HK-2 (cell line): ENCODE measurements at regions not wholly inside any gene's neighbourhood (a gene's known extent, or its start where the extent isn't known, plus 50 kb on each side); places are given as distances from the start of the nearest gene placed in this dataset.
"Not testable (repeated sequence)": the region's sequence is repeated elsewhere in the genome, so short reads cannot be mapped to it uniquely, and the experiment has no call there.

ENCODE experiments used
- DNase-seq: peaks from one replicate; pipeline ENCODE4 v3.0.0-alpha.2; 2018; ENCODE audit not compliant: unreplicated experiment

DNA sequence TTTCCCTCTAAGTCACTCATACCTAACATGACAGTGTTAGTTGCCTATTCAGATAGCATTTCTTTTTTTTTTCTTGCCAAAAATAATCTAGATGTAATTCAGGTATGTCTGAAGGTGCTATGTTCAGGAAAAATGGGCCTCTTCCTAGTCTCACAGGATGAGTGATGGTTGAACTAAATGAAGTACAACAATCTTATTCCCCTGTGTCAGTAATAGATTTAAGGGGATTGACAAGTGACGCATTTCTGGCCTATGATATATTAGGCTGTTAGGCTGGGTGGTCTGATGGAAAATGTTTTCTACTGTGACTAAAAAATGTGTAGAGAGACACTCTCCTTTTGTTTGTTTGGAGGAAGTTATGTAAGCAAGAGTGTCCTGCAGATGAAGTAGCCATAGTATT lies 878.7 kb upstream of the SLITRK1 start:
- no peak for DNase-seq

DNA sequence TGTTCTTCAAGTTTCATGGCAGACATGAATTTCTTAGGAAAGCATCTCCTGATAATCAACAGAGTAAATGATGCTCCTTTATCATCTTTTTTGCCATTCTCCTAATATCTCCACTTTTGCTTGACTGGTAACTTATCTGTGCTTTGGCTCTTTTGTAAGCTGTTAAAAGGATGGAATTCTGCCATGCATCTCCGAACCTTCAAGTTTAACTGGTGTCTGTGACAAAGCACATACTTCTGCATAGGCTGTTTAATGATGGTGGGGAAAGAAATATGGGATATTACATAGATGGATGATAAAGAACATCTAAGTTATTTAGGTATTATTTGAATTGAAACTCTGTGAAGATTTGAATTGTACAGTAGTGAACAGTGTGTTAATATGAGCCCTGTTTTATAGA lies 866.9 kb upstream of the SLITRK1 start:
- DNase-seq, result no peak

DNA sequence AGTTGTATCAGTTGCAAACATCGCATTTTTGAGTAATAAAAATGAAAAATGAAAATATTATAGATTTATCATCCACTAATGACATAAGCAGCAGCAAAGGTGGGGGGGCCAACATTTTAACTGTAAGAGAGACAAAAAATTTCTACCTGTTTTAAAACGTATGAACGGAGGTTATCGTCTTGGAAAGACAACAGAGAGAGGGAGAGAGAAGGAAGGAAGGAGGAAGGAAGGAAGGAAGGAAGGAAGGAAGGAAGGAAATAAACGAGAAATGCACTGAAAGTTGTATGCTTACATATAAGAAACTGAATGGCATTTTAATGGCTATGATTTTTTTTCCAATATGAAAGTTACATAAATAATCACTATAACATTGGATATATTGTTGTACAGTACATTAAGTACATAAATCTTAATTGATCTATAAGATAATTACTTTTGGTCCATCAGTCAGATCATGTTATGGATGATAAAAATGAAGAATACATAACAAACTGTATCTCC lies 862.8 kb upstream of the SLITRK1 start:
- DNase-seq, result no peak

DNA sequence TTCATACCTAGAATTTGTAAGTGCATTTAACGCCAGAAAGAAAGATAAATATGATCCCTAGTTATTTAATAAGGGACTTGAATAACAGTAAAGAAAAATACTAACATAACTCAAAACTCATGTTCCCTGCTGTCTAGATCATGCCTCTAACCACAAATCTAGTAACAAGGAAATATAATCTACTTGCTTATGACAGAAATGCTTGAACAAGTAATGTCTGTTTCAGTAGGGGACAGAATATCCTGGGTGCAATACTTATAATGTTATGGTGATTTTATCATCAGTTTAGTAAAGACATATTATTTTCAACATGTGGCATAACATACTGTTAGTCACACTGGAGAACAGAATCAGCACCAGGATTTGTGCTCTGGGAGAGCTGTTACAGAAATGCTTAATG lies 861.9 kb upstream of the SLITRK1 start:
- DNase-seq, result no peak

DNA sequence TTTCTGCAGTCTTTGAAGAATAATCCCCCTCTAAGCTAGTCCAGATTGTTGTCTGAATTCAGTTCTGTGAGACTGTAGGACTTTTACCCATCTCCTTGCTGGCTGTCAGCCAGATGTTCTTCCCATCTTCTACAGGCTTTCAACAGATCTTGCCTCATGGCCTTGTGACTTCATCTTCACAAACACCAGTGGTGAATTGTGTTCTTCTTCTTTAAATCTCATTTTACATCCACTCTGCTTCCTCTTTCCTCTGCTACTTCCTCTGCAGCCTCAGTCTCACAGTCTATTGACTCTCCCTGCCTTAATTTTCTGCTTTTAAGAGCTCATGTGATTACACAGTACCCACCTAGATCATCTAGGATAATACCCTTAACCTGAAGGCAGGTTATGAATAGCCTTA lies 859.0 kb upstream of the SLITRK1 start:
- no peak for DNase-seq

DNA sequence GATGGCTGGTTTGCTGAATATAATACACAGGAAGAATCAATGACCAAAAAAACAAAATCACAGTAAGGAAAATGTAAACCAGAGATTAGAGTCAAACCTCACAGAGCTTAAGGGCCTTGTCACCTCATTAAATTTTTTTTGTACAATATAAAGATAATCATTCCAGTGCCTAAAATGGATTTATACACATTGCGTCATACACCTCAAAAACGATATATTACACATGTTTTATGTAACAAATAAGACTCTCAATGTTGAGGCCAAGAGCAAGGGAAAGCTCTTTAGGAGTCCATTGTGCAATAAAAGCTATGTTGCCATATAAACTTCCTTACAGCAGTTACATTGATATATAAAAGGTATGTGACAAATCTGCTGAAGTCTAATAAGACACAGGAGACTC lies 856.7 kb upstream of the SLITRK1 start:
- no peak for DNase-seq

DNA sequence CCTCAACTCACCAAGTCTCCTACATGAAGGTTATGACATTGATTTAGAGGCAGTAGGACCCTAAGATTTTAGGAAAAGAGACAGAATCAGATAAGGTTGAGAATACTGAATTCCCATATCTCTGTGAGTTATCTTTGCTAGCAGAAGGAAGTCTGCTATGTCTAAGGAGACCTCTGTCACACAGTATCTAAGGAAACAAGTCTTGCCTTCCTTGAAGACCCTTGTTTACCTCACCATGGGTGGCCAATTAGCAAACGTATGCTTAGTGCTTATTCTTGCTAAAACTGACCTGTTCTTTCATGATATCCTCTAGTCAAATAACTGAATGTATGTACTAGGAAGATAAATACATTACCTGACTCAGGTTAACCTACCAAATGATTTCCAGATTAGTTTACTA lies 855.4 kb upstream of the SLITRK1 start:
- no peak for DNase-seq

DNA sequence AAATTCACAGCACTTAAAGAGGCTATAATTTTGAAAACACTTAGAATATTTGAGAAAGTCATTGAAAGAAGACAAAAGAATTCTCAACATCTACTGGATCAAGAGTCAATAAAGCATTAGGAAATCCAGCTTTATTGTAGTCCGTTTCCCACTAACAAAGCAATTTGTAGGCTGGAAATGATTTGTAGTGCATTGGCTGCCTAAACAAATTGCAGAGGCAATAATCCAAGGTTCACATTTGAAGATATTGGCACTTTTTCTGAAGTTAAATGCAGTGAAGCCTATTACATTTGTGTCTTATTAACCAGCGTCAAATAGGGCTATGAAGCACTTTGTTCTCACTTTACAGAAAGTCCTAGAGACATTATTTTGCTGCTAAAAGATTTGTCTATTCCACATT lies 848.1 kb upstream of the SLITRK1 start:
- DNase-seq, result no peak

DNA sequence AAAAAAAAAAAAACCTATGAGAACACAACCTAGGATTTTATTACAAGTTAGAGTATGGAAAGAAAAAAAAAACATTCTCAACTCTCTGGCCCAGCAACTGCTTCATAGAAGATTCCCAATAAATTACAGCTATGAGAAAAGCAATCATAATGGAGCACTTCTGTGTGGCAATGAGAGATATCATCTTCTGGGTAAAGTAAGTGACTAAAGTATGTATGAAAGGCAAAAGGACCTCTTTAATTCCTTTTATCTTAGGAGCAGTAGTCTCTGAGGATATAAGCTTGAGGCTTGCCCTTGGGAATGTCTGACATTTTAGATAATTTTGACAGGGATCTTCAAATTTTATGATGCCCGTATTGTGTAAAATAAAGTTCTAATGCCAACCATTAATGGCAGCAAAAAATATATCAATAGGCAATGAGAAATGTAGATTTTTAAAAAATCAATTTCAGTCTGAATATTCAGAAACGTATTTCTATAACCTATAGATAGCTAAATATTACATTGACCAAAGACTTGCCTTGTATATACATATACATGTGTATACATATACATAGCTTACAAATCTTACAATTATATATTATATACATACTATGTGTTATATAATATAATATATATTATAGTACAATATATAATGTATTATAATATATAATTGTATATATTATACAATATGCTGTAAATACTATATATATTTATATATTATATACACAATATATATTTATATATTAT lies 823.9 kb upstream of the SLITRK1 start:
- DNase-seq, result no peak

DNA sequence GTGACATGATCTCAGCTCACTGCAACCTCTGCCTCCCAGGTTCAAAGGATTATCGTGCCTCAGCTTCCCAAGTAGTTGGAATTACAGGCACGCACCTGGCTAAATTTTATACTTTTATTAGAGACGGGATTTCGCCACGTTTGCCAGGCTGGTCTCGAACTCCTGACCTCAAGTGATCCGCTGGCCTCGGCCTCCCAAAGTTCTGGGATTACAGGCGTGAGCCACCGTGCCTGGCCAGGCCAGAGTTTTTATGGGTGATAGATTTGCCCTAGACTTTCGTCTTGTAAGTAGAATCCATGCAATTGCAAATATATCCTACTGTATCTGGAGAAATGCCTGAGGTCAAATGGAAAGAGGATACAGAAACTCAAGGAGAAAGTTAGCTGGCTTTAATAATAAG lies 819.9 kb upstream of the SLITRK1 start:
- DNase-seq, result no peak

DNA sequence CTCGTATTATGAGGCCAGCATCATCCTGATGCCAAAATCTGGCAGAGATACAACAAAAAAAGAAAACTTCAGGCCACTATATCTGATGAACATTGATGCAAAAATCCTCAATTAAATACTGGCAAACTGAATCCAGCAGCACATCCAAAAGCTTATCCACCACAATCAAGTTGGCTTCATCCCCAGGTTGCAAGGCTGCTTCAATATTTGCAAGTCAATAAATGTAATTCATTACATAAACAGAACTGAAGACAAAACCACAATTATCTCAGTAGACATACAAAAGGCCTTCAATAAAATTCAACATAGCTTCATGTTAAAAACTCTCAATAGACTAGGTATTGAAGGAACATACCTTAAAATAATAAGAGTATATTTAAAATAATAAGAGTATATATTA lies 815.3 kb upstream of the SLITRK1 start:
- DNase-seq, result not testable (repeated sequence)

DNA sequence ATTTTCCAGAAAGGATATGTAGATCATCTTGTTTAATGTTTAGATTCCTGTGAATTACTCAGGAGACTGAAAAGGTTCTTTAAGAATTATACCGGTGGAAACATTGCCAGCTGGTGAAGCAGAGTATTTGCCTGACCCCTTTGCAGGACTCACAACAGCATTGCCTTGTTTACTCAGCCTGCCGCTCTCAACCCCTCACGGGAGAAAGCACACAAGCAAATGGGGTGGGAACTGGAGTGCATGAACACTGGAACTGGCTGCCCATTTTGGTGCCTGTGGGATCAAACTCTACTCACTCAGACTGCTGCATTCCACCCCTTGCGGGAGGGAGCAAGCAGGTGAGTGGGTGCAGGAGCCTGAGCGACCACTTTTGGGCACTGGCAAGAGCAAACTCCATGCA lies 804.7 kb upstream of the SLITRK1 start:
- no peak for DNase-seq

DNA sequence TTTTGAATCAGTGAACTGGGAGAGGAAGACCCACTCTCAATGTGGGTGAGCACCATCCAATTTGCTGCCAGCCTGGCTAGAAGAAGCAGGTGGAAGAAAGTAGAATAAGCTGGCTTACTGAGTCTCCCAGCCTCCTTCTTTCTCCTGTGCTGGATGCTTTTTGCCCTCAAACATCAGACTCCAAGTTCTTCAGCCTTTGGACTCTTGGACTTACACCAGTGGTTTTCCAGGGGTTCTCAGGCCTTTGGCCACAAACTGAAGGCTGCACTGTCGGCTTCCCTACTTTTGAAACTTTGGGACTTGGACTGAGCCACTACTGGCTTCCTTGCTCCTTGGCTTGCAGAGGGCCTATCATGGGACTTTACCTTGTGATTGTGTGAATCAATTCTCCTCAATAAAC lies 804.2 kb upstream of the SLITRK1 start:
- no peak for DNase-seq

DNA sequence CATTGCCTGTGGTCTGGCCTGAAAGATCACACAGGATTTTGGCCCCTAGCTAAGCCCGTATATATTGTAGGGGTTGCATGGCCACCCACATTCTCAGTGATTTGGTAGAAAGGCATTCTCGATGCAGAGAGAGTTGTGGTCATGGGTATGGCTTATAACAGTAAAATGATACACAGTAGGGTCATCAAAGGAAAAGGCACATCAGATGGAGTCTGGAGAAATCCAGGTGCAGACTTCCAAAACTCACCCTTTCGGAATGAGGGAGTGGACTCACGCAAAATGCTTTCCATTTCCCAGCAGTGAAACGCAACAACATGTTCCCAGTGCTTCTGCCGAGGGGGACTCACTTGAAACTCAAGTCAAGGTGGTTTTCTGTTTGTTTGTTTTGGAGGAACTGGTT lies 802.5 kb upstream of the SLITRK1 start:
- DNase-seq, result no peak

DNA sequence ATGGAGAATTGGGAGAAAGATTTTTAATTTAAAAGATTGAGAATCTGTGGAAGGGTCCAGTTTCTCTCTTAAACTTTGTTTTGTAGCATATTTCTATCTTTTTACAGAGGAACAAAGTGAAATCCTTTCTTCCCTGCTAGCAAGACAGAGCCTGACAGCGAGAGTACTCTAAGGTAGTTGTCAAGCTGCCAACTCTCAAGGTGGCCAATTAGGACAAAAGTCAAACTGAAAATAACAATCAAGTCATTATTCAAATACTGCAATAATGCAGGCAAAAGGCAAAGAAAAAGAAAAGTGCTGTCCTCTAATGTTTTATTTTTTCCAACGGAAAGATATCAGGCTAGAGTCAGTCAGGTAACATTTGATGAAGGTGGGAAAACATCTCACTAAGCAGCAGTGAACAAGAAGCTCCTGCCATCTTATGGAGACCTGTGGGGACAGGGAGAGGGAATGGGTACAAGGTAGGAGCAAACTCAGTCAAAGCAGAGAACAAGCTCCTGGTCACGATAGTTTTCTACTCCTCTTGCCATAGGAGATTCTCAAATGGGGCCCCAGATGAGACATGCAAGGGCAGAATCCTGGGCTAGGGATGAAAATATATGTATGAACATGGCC lies 801.9 kb upstream of the SLITRK1 start:
- no peak for DNase-seq

DNA sequence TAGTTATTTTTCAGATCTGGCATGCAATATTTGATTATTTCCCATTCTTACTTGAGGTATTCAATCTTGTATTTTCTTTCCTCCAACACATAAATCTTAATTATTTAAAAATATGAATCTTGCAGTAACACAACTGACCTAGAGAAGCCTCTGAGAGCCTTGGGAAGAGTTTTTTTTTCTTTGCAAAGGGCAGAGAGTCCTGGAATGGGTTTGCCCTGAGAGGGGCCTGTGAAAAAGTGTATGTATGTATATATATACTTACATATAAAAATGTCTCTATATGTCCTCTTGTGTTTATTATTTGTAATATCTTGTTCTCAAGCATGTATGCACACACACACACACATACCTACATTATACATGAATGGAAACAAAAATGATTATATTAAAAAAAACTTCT lies 801.2 kb upstream of the SLITRK1 start:
- no peak for DNase-seq

DNA sequence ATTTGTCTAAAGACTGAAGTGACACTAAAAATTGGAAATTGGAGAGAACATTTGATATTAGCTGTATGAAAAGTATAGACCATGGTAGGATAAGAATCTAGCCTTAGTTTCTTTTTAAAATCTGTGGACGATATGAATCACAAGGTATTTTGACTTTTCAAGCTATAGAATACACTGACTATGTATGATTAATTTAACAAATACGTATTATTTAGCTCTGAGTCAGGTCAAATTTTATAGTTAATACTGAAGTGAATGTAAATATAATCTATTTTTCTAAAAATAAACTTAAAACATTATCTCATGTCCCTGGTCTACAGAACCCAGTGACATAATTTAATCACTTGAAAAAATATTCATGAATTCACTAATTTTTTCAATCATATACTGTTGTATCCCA lies 795.6 kb upstream of the SLITRK1 start:
- no peak for DNase-seq

DNA sequence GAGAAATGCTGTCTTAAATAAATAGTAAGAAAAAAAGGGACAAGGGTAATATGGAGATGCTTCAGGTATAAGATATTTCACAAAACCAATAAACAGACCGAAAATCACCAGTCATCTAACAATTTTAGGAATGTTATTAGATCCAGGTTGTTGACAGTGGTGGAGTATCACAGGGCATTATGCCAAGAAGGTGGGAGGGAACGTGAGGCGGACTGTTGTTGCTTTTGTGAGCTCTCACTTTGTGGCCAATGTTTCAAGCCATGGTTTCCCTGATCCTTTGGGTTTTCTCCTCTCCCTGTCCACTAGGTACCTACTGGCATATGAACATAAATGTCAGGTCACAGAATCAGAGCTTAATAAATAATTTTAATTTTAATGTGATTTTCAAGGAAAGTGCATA lies 790.3 kb upstream of the SLITRK1 start:
- DNase-seq, result no peak

DNA sequence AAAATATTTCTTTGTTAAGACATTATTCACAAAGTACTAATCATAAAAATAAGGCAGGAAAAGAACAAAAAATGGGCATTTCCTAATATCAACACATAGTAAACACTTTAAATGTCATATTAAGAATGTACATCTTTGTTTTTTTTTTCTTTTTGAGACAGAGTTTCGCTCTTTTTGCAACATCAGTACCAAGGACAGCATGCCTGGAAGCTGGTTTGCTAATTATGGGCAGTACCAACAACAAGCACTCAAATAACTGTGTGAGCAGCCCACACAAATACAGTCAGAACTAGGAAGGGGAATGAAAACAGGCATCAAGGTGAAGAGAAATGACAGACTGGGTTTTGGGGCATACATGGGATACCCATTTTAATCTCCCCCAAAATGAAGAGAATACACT lies 788.0 kb upstream of the SLITRK1 start:
- DNase-seq, result no peak

DNA sequence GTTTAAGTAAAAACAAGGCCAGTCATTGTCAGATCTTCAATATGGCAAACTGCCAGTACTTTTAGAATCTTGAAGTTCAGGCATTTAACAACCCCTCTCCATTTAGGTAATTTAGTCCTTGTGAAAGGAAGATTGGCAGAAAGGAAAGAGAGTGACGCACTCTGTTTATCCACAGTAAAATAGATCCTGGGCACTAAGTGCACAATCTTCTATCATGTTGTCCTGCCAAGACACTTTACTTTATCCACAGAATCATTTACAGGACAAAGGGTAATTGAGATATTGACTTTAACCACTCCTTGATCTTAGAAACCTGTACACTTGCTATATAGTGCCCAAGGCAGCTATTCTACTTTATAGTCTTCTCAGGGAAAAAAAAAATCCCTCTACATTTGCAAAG lies 786.4 kb upstream of the SLITRK1 start:
- DNase-seq, result no peak

DNA sequence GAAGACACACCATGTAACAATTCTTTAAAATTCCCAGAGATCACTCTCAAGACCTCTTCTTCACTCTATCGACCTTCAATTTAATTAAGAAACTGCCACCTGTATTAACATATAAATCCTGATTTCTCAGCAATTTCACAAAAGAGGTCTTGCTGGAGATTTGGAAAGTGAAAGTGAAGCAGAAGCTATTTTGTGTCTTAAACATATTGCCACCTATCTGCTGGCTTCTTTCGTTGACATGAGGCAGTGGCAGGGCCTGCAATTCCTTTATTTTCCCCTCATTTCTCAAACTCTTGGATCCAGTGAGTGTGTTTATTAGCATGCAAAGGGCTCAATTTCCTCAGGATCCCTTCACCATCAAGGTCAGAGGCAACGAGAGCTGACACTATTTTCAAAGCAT lies 780.2 kb upstream of the SLITRK1 start:
- no peak for DNase-seq

DNA sequence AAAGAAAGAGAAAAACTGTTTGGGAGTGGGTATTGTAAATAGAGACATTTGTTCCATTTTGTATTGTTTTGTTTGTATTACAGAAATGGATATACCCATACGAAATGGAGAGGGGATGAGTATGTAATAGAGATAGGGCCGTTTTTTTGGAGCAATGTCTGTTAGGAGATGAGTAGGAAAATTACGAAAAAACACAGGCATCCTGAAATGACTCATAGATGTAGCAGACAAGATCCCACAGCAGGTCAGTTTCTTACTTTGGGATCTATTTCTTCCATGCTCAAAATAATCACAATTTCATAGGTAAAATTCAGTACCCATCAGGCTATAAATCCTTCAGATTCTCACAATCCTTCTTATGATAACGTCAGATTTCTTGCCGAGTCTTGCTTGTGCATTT lies 779.4 kb upstream of the SLITRK1 start:
- no peak for DNase-seq

DNA sequence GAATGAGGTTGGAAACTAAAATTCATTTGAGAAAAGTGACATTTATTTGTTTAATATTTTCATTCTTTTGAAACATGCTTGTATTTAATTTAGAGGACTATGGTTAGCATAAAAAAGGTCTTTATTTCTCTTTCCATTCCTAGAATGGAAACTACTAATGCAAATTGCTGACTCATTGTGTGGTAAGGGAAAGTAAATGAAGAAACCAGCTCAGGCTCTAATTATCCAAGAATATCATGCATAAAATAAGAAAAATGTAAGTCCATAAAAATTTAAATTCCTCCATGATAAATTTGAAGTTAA lies 777.0 kb upstream of the SLITRK1 start:
- no peak for DNase-seq
